ENCODE measurements at regions not wholly inside any gene's neighbourhood (a gene's known extent, or its start where the extent isn't known, plus 50 kb on each side); places are given as distances from the start of the nearest gene placed in this dataset.

- Histone ChIP-seq H3K27me3 (ENCODE audit: control insufficient read depth in 2 of 2, insufficient read depth in 2 of 2, low read length in 2 of 2) (no peaks in the 10 kb centered on the region), H3K9me3 (replicated peaks in 1 of 2; ENCODE audit: control insufficient read depth in 1 of 2, insufficient read depth in 1 of 2, low read length in 2 of 2) (peaks cover 0 to 6% of the 10 kb centered on the region in 2 donors), H3K27ac (ENCODE audit: low read depth in 1 of 2, low read length in 2 of 2) (no peak overlapping the region), H3K4me2 (replicated peaks; ENCODE audit: extremely low read depth, low read length, poor library complexity, severe bottlenecking) (no peak overlapping the region), H3K9ac (ENCODE audit: insufficient read depth, low read length, poor library complexity, severe bottlenecking) (no peak overlapping the region), H3K79me2 (ENCODE audit: insufficient read depth, low read length) (no peaks in the 10 kb centered on the region), H3K36me3 (replicated peaks in 1 of 2; ENCODE audit: control insufficient read depth in 1 of 2, insufficient read depth in 2 of 2, low read length in 2 of 2) (no peaks in the 10 kb centered on the region), H3K4me3 (replicated peaks in 1 of 3; ENCODE audit: low read depth in 2 of 3, low read length in 3 of 3) (no peak overlapping the region), H2AFZ (ENCODE audit: insufficient read depth, low read depth, low read length, poor library complexity, severe bottlenecking) (no peak overlapping the region), H4K20me1 (ENCODE audit: insufficient read depth, low read length) (no peaks in the 10 kb centered on the region), H3K4me1 (ENCODE audit: control insufficient read depth in 1 of 2, insufficient read depth in 2 of 2, low read length in 2 of 2) (no peaks in the 10 kb centered on the region)
- intact Hi-C loops (cut with micrococcal nuclease): no loop called here
- no peak overlapping the region for H3K4me3 Mint-ChIP-seq
- no peaks in the 10 kb centered on the region for H3K36me3 Mint-ChIP-seq
- no peaks in the 10 kb centered on the region for H3K27me3 Mint-ChIP-seq (ENCODE audit: low read depth in 3 of 3)
- 80% methylated on average over 1 of the region's 6 CpGs for whole genome bisulfite sequencing (ENCODE audit: insufficient coverage)
- DNase-seq: no peak
- no peaks in the 10 kb centered on the region for H3K4me1 Mint-ChIP-seq
- TF ChIP-seq CTCF (IDR thresholded peaks at IDR 0.05): no peak
- no peak overlapping the region for H3K27ac Mint-ChIP-seq
- H3K9me3 Mint-ChIP-seq: peaks cover 0 to 7% (median 2%) of the 10 kb centered on the region in 7 donors
These were observed 442.1 kb downstream of the PCDH20 start for GRCh38 chr13:60973529-60973928.

- H3K27ac Mint-ChIP-seq: no peak overlapping the region
- H3K27ac ChIP-seq (ENCODE audit: low read depth in 1 of 2, low read length in 2 of 2): no peak overlapping the region
- no peak for TF ChIP-seq CTCF (IDR thresholded peaks at IDR 0.05)
- H4K20me1 ChIP-seq (ENCODE audit: insufficient read depth, low read length): no peaks in the 10 kb centered on the region
- no peaks in the 10 kb centered on the region for H3K4me1 ChIP-seq (ENCODE audit: control insufficient read depth in 1 of 2, insufficient read depth in 2 of 2, low read length in 2 of 2)
- intact Hi-C loops (cut with micrococcal nuclease): no loop called here
- H3K4me3 Mint-ChIP-seq: no peak overlapping the region
- H3K27me3 ChIP-seq (ENCODE audit: control insufficient read depth in 2 of 2, insufficient read depth in 2 of 2, low read length in 2 of 2): no peaks in the 10 kb centered on the region
- H3K79me2 ChIP-seq (ENCODE audit: insufficient read depth, low read length): no peaks in the 10 kb centered on the region
- no peaks in the 10 kb centered on the region for H3K36me3 ChIP-seq (replicated peaks in 1 of 2; ENCODE audit: control insufficient read depth in 1 of 2, insufficient read depth in 2 of 2, low read length in 2 of 2)
- H2AFZ ChIP-seq (ENCODE audit: insufficient read depth, low read depth, low read length, poor library complexity, severe bottlenecking): no peak overlapping the region
- peaks cover 0 to 6% (median 2%) of the 10 kb centered on the region in 7 donors for H3K9me3 Mint-ChIP-seq
- H3K9me3 ChIP-seq (replicated peaks in 1 of 2; ENCODE audit: control insufficient read depth in 1 of 2, insufficient read depth in 1 of 2, low read length in 2 of 2): no peaks in the 10 kb centered on the region
- WGBS (ENCODE audit: insufficient coverage): 83% methylated on average over 4 of the region's 4 CpGs
- no peaks in the 10 kb centered on the region for H3K4me1 Mint-ChIP-seq
- no peaks in the 10 kb centered on the region for H3K27me3 Mint-ChIP-seq (ENCODE audit: low read depth in 3 of 3)
- no peak overlapping the region for H3K4me3 ChIP-seq (replicated peaks in 1 of 3; ENCODE audit: low read depth in 2 of 3, low read length in 3 of 3)
- no peaks in the 10 kb centered on the region for H3K36me3 Mint-ChIP-seq
- no peak overlapping the region for H3K9ac ChIP-seq (ENCODE audit: insufficient read depth, low read length, poor library complexity, severe bottlenecking)
- no peak for DNase-seq
- no peak overlapping the region for H3K4me2 ChIP-seq (replicated peaks; ENCODE audit: extremely low read depth, low read length, poor library complexity, severe bottlenecking)
These were observed 444.9 kb downstream of the PCDH20 start for GRCh38 chr13:60970736-60971135.

All from CD14-positive monocyte (primary cell).